SK-N-SH (cell line): ENCODE measurements at regions not wholly inside any gene's neighbourhood (a gene's known extent, or its start where the extent isn't known, plus 50 kb on each side); places are given as distances from the start of the nearest gene placed in this dataset.

Source experiments
- EP300 ChIP-seq, 2 experiments: IDR thresholded peaks; 2 replicates each; pipeline versions ENCODE4 v1.4.0 to v1.6.1; 2012; ENCODE audit warnings: borderline replicate concordance in 1 of 2, low read depth in 1 of 2, low read length in 1 of 2
- NRF1 ChIP-seq: IDR thresholded peaks from 2 replicates; pipeline ENCODE4 v1.6.1; 2012; ENCODE audit warnings: low read depth, mild to moderate bottlenecking, low read length
- POLR2AphosphoS5 ChIP-seq: IDR thresholded peaks from 2 replicates; pipeline ENCODE4 v1.6.1; 2012; ENCODE audit warnings: low read depth, low read length
- SMC3 ChIP-seq: IDR thresholded peaks from 2 replicates; pipeline ENCODE4 v1.6.1; 2012; ENCODE audit warnings: low read depth, low read length, improper control_type of control experiment
- TEAD4 ChIP-seq: IDR thresholded peaks from 2 replicates; pipeline ENCODE4 v1.4.0; 2012; ENCODE audit warnings: mild to moderate bottlenecking, borderline replicate concordance; ENCODE audit not compliant: insufficient read depth
- USF1 ChIP-seq: IDR thresholded peaks from 2 replicates; pipeline ENCODE4 v1.4.0; 2012; ENCODE audit warnings: low read depth, borderline replicate concordance
- TF ChIP-seq, protein P1 (sequence below): fragments of 150-350 bp; IDR thresholded peaks from 2 replicates; pipeline ENCODE4 v1.6.1; 2017; ENCODE audit warnings: antibody characterized with exemption, low read length, low read depth, borderline replicate concordance
- TF ChIP-seq, protein P2 (sequence below): fragments of 200-600 bp; sonication (generic); IDR thresholded peaks from 2 replicates; pipeline ENCODE4 v1.6.1; 2017; ENCODE audit warnings: antibody characterized with exemption, mild to moderate bottlenecking, moderate library complexity
- TF ChIP-seq, protein P3 (sequence below): IDR thresholded peaks from 2 replicates; pipeline ENCODE4 v1.4.0; 2012; ENCODE audit warnings: low read depth, borderline replicate concordance

DNA sequence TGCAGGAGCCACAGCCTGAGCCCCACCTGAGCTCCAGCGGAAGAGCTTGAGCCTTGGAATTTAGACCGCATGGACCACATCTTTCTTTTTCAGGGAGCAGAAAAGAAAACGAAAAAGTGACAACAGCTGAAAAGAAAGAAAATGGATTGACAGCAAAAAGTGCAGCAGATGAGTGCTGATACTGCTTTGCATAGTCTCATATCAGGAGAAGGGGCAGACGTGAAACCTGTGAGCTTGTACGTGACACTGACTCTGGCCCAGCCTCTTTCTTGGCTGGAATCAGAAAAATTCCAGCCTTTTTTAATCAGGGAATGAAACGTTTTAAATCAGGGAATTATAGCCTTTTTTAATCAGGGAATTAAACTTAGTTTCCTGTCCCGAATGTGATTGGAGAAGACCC, 1296.5 kb downstream of the TMEM121 start:
- no peak for TF ChIP-seq TEAD4
- TF ChIP-seq USF1, result no peak
- TF ChIP-seq, protein P1, sequence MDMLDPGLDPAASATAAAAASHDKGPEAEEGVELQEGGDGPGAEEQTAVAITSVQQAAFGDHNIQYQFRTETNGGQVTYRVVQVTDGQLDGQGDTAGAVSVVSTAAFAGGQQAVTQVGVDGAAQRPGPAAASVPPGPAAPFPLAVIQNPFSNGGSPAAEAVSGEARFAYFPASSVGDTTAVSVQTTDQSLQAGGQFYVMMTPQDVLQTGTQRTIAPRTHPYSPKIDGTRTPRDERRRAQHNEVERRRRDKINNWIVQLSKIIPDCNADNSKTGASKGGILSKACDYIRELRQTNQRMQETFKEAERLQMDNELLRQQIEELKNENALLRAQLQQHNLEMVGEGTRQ, result no peak
- no peak for TF ChIP-seq POLR2AphosphoS5
- TF ChIP-seq EP300 (IDR thresholded peaks at IDR 0.05; ENCODE audit: borderline replicate concordance in 1 of 2, low read depth in 1 of 2, low read length in 1 of 2), result no peak
- TF ChIP-seq, protein P2, sequence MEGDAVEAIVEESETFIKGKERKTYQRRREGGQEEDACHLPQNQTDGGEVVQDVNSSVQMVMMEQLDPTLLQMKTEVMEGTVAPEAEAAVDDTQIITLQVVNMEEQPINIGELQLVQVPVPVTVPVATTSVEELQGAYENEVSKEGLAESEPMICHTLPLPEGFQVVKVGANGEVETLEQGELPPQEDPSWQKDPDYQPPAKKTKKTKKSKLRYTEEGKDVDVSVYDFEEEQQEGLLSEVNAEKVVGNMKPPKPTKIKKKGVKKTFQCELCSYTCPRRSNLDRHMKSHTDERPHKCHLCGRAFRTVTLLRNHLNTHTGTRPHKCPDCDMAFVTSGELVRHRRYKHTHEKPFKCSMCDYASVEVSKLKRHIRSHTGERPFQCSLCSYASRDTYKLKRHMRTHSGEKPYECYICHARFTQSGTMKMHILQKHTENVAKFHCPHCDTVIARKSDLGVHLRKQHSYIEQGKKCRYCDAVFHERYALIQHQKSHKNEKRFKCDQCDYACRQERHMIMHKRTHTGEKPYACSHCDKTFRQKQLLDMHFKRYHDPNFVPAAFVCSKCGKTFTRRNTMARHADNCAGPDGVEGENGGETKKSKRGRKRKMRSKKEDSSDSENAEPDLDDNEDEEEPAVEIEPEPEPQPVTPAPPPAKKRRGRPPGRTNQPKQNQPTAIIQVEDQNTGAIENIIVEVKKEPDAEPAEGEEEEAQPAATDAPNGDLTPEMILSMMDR, result no peak
- TF ChIP-seq NRF1, result no peak
- TF ChIP-seq SMC3, result no peak
- TF ChIP-seq, protein P3, sequence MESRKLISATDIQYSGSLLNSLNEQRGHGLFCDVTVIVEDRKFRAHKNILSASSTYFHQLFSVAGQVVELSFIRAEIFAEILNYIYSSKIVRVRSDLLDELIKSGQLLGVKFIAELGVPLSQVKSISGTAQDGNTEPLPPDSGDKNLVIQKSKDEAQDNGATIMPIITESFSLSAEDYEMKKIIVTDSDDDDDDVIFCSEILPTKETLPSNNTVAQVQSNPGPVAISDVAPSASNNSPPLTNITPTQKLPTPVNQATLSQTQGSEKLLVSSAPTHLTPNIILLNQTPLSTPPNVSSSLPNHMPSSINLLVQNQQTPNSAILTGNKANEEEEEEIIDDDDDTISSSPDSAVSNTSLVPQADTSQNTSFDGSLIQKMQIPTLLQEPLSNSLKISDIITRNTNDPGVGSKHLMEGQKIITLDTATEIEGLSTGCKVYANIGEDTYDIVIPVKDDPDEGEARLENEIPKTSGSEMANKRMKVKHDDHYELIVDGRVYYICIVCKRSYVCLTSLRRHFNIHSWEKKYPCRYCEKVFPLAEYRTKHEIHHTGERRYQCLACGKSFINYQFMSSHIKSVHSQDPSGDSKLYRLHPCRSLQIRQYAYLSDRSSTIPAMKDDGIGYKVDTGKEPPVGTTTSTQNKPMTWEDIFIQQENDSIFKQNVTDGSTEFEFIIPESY, result no peak
